Fibroblast of skin of scalp (primary cell): ENCODE measurements at regions not wholly inside any gene's neighbourhood (a gene's known extent, or its start where the extent isn't known, plus 50 kb on each side); places are given as distances from the start of the nearest gene placed in this dataset.
"Not testable (repeated sequence)": the region's sequence is repeated elsewhere in the genome, so short reads cannot be mapped to it uniquely, and the experiment has no call there.

Experiments
- DNase-seq: peaks from one replicate; pipeline ENCODE4 v3.0.0-alpha.2; 2013

- DNase-seq = no peak
These were observed 97.5 kb downstream of the DLL1 start for GRCh38 chr6:170193326-170193821.

GRCh38 chr6:170192905-170193304, 98.0 kb downstream of the DLL1 start:
- DNase-seq = no peak

DNA sequence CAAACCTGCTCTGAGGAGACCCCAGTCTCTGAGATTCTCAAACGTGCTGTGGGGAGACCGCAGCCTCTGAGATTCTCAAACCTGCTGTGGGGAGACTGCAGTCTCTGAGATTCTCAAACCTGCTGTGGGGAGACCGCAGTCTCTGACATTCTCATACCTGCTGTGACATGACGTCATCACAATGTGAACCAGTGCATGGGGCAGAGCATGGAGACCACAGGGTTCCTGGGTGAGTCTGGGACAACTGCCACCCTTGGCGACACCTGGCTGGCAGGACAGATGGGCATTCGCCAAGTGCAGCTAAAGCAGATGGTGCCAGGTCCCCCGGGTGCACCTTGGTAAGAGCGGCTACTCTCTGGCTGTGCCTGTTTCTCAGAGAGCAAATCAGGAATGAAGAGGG, 98.8 kb downstream of the DLL1 start:
- DNase-seq = not testable (repeated sequence)

- DNase-seq = no peak
These were observed 100.8 kb downstream of the DLL1 start for GRCh38 chr6:170190046-170190445.

- no peak for DNase-seq
These were observed 101.6 kb downstream of the DLL1 start for GRCh38 chr6:170189236-170189635.

GRCh38 chr6:170188571-170189001, 102.3 kb downstream of the DLL1 start:
- DNase-seq = no peak

- DNase-seq = no peak
These were observed 103.0 kb downstream of the DLL1 start for GRCh38 chr6:170187669-170188566.

DNA sequence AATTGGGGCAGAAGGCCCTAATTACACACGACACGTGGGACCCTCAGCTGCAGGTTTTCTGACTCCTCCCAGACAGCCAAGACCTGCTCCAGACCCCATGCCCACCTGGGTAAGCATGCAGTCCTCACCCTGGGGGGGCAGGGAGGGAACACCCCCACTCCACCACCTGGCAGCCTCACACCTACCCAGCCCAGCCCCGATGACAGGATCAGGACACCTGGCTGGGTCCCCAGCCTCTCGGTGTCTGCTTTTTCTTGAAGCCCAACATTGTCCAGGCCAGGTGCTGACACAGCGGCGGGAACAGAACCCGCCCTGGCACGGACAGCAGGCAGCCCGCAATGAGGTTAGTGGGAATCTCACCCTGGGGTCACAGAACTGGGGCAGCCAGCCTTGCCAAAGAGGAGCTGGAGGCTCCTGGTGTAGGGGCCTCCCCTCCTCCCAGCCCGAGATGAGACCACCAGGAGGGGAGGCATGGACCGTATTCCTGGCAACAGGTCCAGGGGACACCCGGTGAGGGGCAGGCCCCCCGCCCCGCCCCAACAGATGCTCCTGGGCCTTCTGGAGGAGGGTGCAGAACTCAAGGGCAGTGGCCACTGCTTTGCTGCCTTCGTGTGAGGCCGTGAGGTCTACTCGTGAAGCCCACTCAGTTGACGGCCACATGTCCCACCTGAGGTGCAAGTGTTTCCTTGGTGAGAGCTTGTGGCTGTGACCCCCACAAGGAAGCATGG, 103.8 kb downstream of the DLL1 start:
- DNase-seq = no peak

DNA sequence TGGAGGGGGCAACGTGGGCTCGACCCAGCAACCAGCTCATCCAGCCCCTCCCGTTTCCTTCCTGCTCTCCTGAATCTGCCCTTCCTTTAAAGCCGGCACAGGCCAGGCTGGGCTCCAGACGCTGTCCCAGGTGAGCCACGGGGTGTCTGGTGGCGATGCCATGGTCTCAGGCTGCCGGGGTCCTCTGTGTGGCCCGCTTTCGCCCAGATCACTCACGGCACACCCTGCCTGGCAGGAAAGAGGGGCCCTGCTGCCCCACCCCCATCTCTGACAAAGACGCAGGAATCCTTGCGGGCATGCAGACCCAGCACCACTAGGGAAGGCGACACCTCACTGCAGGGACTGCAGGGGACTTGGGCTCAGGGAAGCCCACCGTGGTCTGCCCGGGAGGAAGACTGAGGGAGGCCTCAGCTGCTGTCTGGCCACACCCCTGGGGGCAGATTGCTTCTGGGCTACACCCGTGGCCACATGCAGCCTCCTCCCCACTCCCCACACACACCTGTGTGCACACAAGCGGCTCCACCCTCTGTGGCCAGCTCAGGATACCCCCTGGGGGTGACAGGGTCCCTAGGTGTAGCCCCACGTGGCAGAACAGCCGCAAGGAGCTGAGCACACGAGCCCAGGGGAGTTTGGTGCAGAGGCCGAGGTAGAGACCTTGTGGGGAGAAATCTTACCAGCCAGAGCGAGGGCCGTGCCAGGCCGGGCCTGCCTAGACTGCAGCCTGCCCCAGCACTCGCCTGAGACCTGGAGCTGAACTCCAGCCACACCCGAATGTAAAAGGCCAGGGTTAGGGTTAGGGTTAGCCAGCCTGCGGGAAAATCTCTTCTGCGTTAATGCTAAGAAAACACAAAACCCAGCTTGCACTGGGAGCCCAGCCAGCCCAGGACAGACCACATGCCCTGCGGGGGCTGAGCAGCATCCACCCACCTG, 104.6 kb downstream of the DLL1 start:
- DNase-seq = no peak

DNA sequence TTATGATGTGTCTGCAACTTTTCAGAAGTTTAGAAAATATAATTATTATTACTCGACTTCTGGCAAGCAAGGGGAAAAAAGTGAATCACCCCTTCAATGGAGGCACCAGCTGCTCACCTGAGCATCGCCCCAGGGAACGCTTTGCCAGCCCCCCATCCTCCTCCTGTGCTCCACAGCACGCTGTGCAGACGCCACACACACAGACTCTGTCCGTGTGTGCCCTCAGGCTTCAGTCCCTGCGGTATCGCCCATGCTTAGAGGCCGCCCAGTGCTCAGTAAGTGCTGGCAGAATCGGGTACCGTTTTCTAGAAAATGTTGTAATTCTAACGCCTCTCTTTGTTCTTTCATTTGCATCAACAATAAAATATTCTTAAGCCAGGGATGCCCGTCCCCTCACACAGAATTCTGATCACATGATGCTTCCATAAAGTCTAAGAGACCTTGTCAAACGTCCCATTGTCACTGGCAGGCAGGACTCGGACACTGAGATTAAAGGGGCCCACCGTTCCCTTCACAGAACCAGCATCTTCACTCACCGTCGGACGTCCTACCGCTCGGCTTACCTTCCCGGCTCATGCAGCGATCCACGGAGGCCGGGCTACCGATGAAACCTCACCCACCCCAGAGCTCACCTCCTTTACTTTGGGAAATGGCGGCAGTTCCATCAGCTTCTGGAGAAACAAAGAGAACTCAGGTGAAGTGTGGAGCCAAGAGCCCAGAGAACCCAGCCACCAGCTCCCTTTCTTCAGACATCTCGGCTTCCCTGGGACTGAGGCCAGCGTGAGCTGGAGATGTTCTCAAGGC, 105.5 kb downstream of the DLL1 start:
- DNase-seq = no peak

- no peak for DNase-seq
These were observed 106.6 kb downstream of the DLL1 start for GRCh38 chr6:170184316-170184715.

DNA sequence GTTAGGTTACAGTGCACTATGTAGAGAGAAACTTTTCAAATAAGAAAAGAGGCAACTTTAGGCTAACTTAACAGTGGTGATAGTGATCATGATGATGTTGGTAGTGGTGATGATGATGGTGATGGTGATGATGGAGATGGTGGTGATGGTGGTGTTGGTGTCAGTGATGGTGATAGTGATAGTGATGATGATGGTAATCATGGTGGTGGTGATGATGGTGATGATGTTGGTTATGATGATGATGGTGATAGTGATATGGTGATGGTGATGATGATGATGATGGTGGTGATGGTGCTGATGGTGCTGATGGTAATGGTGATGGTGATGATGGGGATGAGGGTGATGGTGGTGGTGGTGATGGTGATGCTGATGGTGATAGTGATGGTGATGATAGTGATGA, 107.4 kb downstream of the DLL1 start:
- no peak for DNase-seq

DNA sequence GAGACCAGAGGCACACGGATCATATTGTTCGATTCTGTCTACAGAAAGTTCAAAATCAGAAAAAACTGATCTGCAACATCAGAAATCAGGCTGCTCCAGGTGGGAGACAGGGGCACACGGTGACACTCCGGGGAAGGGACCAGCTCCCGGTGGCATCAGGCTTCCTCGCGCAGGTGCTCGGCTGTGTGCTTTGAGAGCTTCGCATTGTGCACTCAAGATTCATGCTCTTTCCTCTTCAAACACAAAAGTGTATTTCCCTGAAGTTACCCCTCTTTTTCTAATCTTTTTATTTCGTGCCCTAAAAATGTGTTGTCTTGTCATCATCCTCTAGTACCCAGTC, 108.1 kb downstream of the DLL1 start:
- DNase-seq = no peak

- DNase-seq = no peak
These were observed 108.6 kb downstream of the DLL1 start for GRCh38 chr6:170182093-170182780.

DNA sequence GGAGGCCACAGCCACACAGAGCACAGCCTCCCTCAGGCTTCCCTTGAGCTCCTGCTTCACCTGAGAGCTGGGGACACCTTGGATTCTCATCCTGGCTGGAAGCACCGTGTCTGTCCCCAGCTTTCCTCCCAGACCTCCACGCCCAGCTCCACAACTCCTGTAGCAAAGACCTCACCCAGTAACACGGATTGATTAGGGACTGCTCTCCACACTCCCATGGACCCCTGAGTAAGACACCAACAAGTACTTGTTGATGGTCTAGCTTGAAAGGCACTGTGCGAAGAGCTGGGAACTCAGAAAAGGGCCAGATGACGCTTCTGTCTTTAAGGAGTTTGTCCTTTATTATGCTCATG, 109.6 kb downstream of the DLL1 start:
- DNase-seq = no peak

- no peak for DNase-seq
These were observed 110.1 kb downstream of the DLL1 start for GRCh38 chr6:170180671-170181337.

- no peak for DNase-seq
These were observed 111.1 kb downstream of the DLL1 start for GRCh38 chr6:170179616-170180324.

GRCh38 chr6:170178561-170179477, 112.1 kb downstream of the DLL1 start:
- DNase-seq = peak; percentile 45
